ENCODE measurements at regions not wholly inside any gene's neighbourhood (a gene's known extent, or its start where the extent isn't known, plus 50 kb on each side); places are given as distances from the start of the nearest gene placed in this dataset.

DNA sequence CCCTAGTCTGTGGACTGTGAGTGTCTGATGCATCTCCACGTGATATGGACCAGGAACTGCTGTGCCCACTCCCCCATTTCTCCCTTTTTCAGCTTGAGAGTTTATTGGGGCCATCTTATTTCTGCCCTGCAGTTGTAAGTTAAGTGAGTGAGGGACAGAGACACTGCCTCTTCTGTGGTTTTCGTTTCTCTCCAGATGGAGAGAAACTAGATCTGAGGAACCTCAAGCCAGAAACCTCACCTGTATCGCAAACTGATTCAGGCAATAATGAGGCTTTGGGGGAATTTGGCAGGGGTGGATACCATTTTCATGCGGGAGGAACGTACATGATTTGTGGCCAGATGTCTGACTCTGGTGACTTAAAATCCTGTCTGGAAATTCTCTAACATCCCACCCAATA is 641.7 kb downstream of the TNS3 start:
- Mint-ChIP-seq H3K9me3 (no peaks in the 10 kb centered on the region), H3K4me3 (no peak overlapping the region), H3K36me3 (ENCODE audit: low read depth) (no peaks in the 10 kb centered on the region), H3K27ac (no peak overlapping the region), H3K27me3 (no peaks in the 10 kb centered on the region), H3K4me1 (ENCODE audit: low read depth) (no peaks in the 10 kb centered on the region)
- H3K4me1 ChIP-seq (ENCODE audit: insufficient read depth, low read length): no peaks in the 10 kb centered on the region
- TF ChIP-seq CTCF (IDR thresholded peaks at IDR 0.05): no peak
- intact Hi-C loops (cut with DNase I, micrococcal nuclease): no loop called here
- H3K4me3 ChIP-seq (ENCODE audit: low read length): no peak overlapping the region
- ChIA-PET CTCF (no interaction called here), POLR2A (no interaction called here)
- peaks cover 0 to 5% of the 10 kb centered on the region in 2 experiments for H3K9me3 ChIP-seq (ENCODE audit: control insufficient read depth in 1 of 2, insufficient read depth in 1 of 2, low read length in 2 of 2)
- no peak for DNase-seq
- no peak for ATAC-seq (ENCODE audit: poor library complexity)
- H3K27ac ChIP-seq (ENCODE audit: low read depth in 1 of 2, low read length in 2 of 2): no peak overlapping the region
- no peaks in the 10 kb centered on the region for H3K27me3 ChIP-seq (ENCODE audit: control insufficient read depth in 1 of 2, insufficient read depth in 2 of 2, low read length in 2 of 2)
- H3K36me3 ChIP-seq (ENCODE audit: insufficient read depth, low read length): no peaks in the 10 kb centered on the region

- Histone ChIP-seq H3K9me3 (ENCODE audit: control insufficient read depth in 1 of 2, insufficient read depth in 1 of 2, low read length in 2 of 2) (peaks cover 0 to 5% of the 10 kb centered on the region in 2 experiments), H3K36me3 (ENCODE audit: insufficient read depth, low read length) (no peaks in the 10 kb centered on the region), H3K4me3 (ENCODE audit: low read length) (no peak overlapping the region), H3K27me3 (ENCODE audit: control insufficient read depth in 1 of 2, insufficient read depth in 2 of 2, low read length in 2 of 2) (no peaks in the 10 kb centered on the region), H3K27ac (ENCODE audit: low read depth in 1 of 2, low read length in 2 of 2) (no peak overlapping the region), H3K4me1 (ENCODE audit: insufficient read depth, low read length) (no peaks in the 10 kb centered on the region)
- Mint-ChIP-seq H3K36me3 (ENCODE audit: low read depth) (no peaks in the 10 kb centered on the region), H3K4me3 (no peak overlapping the region), H3K27ac (no peak overlapping the region), H3K9me3 (no peaks in the 10 kb centered on the region), H3K27me3 (no peaks in the 10 kb centered on the region), H3K4me1 (ENCODE audit: low read depth) (no peaks in the 10 kb centered on the region)
- no peak for TF ChIP-seq CTCF (IDR thresholded peaks at IDR 0.05)
- CTCF ChIA-PET: no interaction called here
- DNase-seq (no peak), ATAC-seq (ENCODE audit: poor library complexity) (no peak)
- intact Hi-C loops (cut with DNase I, micrococcal nuclease): no loop called here
- POLR2A ChIA-PET: no interaction called here
Observed at GRCh38 chr7:46939558-46939957, 642.4 kb downstream of the TNS3 start.

DNA sequence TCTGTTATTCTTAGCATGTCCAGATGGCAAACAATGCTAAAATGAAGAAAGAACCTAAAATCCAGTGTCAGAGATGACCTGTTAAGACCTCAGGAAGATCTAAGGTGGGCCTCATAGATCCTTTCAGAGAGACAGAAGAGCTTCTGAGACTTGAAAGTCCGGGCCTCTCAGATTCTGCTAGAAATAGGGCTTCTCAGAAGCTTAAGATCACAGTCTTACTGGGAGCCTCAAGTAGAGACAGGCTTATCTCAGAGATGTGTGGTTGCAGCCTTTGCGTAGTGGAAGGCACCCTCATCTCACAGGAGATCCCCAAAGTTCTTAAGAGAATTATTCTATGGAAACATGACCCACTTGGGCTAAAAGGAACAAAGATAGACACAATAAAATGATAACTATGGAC is 642.8 kb downstream of the TNS3 start:
- DNase-seq (no peak), ATAC-seq (ENCODE audit: poor library complexity) (no peak)
- no peak overlapping the region for H3K27ac ChIP-seq (ENCODE audit: low read depth in 1 of 2, low read length in 2 of 2)
- TF ChIP-seq CTCF (IDR thresholded peaks at IDR 0.05): no peak
- CTCF ChIA-PET: no interaction called here
- Mint-ChIP-seq H3K4me1 (ENCODE audit: low read depth) (no peaks in the 10 kb centered on the region), H3K4me3 (no peak overlapping the region), H3K36me3 (ENCODE audit: low read depth) (no peaks in the 10 kb centered on the region), H3K27ac (no peak overlapping the region), H3K27me3 (no peaks in the 10 kb centered on the region), H3K9me3 (peaks cover 3% of the 10 kb centered on the region)
- no peaks in the 10 kb centered on the region for H3K27me3 ChIP-seq (ENCODE audit: control insufficient read depth in 1 of 2, insufficient read depth in 2 of 2, low read length in 2 of 2)
- H3K36me3 ChIP-seq (ENCODE audit: insufficient read depth, low read length): no peaks in the 10 kb centered on the region
- intact Hi-C loops (cut with DNase I, micrococcal nuclease): no loop called here
- H3K9me3 ChIP-seq (ENCODE audit: control insufficient read depth in 1 of 2, insufficient read depth in 1 of 2, low read length in 2 of 2): peaks cover 0 to 5% of the 10 kb centered on the region in 2 experiments
- H3K4me3 ChIP-seq (ENCODE audit: low read length): no peak overlapping the region
- POLR2A ChIA-PET: no interaction called here
- H3K4me1 ChIP-seq (ENCODE audit: insufficient read depth, low read length): no peaks in the 10 kb centered on the region

Measured in CD4-positive, alpha-beta T cell (primary cell).